ENCODE measurements at regions not wholly inside any gene's neighbourhood (a gene's known extent, or its start where the extent isn't known, plus 50 kb on each side); places are given as distances from the start of the nearest gene placed in this dataset.

- H3K4me2 ChIP-seq = no peak overlapping the region
- H4K20me1 ChIP-seq (ENCODE audit: insufficient read depth, poor library complexity, severe bottlenecking) = no peaks in the 10 kb centered on the region
Observed at GRCh38 chr4:32042486-32043247, 1322.5 kb downstream of the PCDH7 start.

GRCh38 chr4:32043248-32043633 lies 1323.1 kb downstream of the PCDH7 start:
- Histone ChIP-seq H4K20me1 (ENCODE audit: insufficient read depth, poor library complexity, severe bottlenecking) (no peaks in the 10 kb centered on the region), H3K4me3 (no peak overlapping the region), H3K27me3 (no peaks in the 10 kb centered on the region), H3K27ac (no peak overlapping the region), H3K79me2 (no peaks in the 10 kb centered on the region), H2AFZ (no peak overlapping the region), H3K4me1 (ENCODE audit: insufficient read depth) (no peaks in the 10 kb centered on the region), H3K36me3 (replicated peaks; ENCODE audit: insufficient read depth, low read depth) (no peaks in the 10 kb centered on the region), H3K9me2 (replicated peaks; ENCODE audit: insufficient read depth) (no peaks in the 10 kb centered on the region), H3K4me2 (no peak overlapping the region), H3K9me3 (ENCODE audit: low read depth) (no peaks in the 10 kb centered on the region)
- 78% methylated on average over 2 of the region's 2 CpGs for WGBS (ENCODE audit: low lambda C conversion rate, missing lambda C conversion rate)
- no peak for DNase-seq (ENCODE audit: low spot score)
- TF ChIP-seq EZH2phosphoT487 (IDR thresholded peaks at IDR 0.05; ENCODE audit: low read depth, severe bottlenecking, unreplicated experiment) (no peak), EZH2 (IDR thresholded peaks at IDR 0.05; ENCODE audit: borderline replicate concordance) (no peak), CTCF (IDR thresholded peaks at IDR 0.05; ENCODE audit: poor library complexity) (no peak)

More at GRCh38 chr4:32042486-32043247, 1322.5 kb downstream of the PCDH7 start:
- no peak overlapping the region for H3K27ac ChIP-seq
- H3K9me3 ChIP-seq (ENCODE audit: low read depth) = no peaks in the 10 kb centered on the region
- H3K4me1 ChIP-seq (ENCODE audit: insufficient read depth) = no peaks in the 10 kb centered on the region
- H3K27me3 ChIP-seq = no peaks in the 10 kb centered on the region
- no peak for DNase-seq (ENCODE audit: low spot score)
- no peak overlapping the region for H3K4me3 ChIP-seq
- 41% methylated on average over 2 of the region's 2 CpGs for WGBS (ENCODE audit: low lambda C conversion rate, missing lambda C conversion rate)
- H2AFZ ChIP-seq = no peak overlapping the region
- H3K9me2 ChIP-seq (replicated peaks; ENCODE audit: insufficient read depth) = no peaks in the 10 kb centered on the region
- H3K79me2 ChIP-seq = no peaks in the 10 kb centered on the region
- no peaks in the 10 kb centered on the region for H3K36me3 ChIP-seq (replicated peaks; ENCODE audit: insufficient read depth, low read depth)
- TF ChIP-seq EZH2phosphoT487 (IDR thresholded peaks at IDR 0.05; ENCODE audit: low read depth, severe bottlenecking, unreplicated experiment) = no peak
- peak; percentile 51 for TF ChIP-seq CTCF (IDR thresholded peaks at IDR 0.05; ENCODE audit: poor library complexity)

DNA sequence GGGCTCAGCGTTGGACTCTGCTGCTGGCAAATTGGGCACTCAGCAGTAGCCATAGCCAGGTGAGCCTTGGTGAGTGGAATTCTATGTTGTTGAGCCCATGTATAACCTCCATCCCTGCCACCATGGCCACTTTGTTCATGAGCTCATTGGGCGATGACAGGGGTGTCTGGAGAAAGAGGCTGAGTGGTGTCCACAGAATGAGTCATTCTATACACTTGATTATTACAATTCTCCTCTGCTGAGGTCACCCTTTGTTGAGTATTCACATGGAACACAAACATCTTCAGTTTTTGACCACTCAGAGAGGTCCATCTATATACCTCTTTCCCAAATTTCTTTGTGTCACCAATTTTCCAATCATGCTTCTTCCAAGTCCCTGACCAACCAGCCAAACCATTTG lies 1341.7 kb downstream of the PCDH7 start:
- no peak for DNase-seq (ENCODE audit: low spot score)
- Histone ChIP-seq H3K9me2 (replicated peaks; ENCODE audit: insufficient read depth) (no peaks in the 10 kb centered on the region), H3K4me1 (ENCODE audit: insufficient read depth) (no peaks in the 10 kb centered on the region), H3K36me3 (replicated peaks; ENCODE audit: insufficient read depth, low read depth) (no peaks in the 10 kb centered on the region), H3K9me3 (ENCODE audit: low read depth) (no peaks in the 10 kb centered on the region), H3K27me3 (no peaks in the 10 kb centered on the region), H3K4me2 (no peak overlapping the region), H3K27ac (no peak overlapping the region), H2AFZ (no peak overlapping the region), H3K79me2 (no peaks in the 10 kb centered on the region), H4K20me1 (ENCODE audit: insufficient read depth, poor library complexity, severe bottlenecking) (no peaks in the 10 kb centered on the region), H3K4me3 (no peak overlapping the region)
- no peak for TF ChIP-seq EZH2phosphoT487 (IDR thresholded peaks at IDR 0.05; ENCODE audit: low read depth, severe bottlenecking, unreplicated experiment)
- no peak for TF ChIP-seq CTCF (IDR thresholded peaks at IDR 0.05; ENCODE audit: poor library complexity)
- no peak for TF ChIP-seq EZH2 (IDR thresholded peaks at IDR 0.05; ENCODE audit: borderline replicate concordance)
- WGBS (ENCODE audit: low lambda C conversion rate, missing lambda C conversion rate) = 91% methylated on average over 2 of the region's 2 CpGs
